WTC11 (cell line): ENCODE measurements at regions not wholly inside any gene's neighbourhood (a gene's known extent, or its start where the extent isn't known, plus 50 kb on each side); places are given as distances from the start of the nearest gene placed in this dataset.

Experiments used
- ATAC-seq: fragments of 200-7000 bp; cut with Tn5 transposase; 2 replicates; pipeline ENCODE4 v1.10.0; 2021; ENCODE audit warnings: mild to moderate bottlenecking, moderate library complexity
- CTCF ChIA-PET: fragments of 300-600 bp; sonication (Branson Sonifier 250); formaldehyde crosslinking; loops from one replicate; lab custom pipeline; 2021; ENCODE audit warnings: antibody characterized with exemption; lab: Charles Lee
- POLR2A ChIA-PET: fragments of 350-600 bp; sonication (Branson Sonifier 250); formaldehyde crosslinking; loops from one replicate; lab custom pipeline; 2021; ENCODE audit warnings: antibody characterized with exemption; lab: Charles Lee
- DNase-seq: peaks from one replicate; pipeline ENCODE4 v3.0.0; 2021; ENCODE audit warnings: low spot score
- H3K27ac Mint-ChIP-seq: 2 replicates; pipeline ENCODE4 v1.8.0; 2021; ENCODE audit warnings: mixed read lengths
- H3K27me3 Mint-ChIP-seq: 2 replicates; pipeline ENCODE4 v1.8.0; 2021; ENCODE audit warnings: low read depth, mild to moderate bottlenecking, moderate library complexity, mixed read lengths
- H3K36me3 Mint-ChIP-seq: 2 replicates; pipeline ENCODE4 v1.8.0; 2021; ENCODE audit warnings: mixed read lengths
- H3K4me1 Mint-ChIP-seq: 2 replicates; pipeline ENCODE4 v1.8.0; 2022; ENCODE audit warnings: mixed read lengths
- H3K4me3 Mint-ChIP-seq: 2 replicates; pipeline ENCODE4 v1.8.0; 2021; ENCODE audit warnings: mild to moderate bottlenecking, moderate library complexity, mixed read lengths
- H3K9me3 Mint-ChIP-seq: 2 replicates; pipeline ENCODE4 v1.8.0; 2021; ENCODE audit warnings: mixed read lengths
- ATF2 ChIP-seq: sonication (generic); formaldehyde crosslinking; IDR thresholded peaks from 2 replicates; pipeline ENCODE4 v1.8.1; 2022; ENCODE audit warnings: low read depth, missing genetic modification reagents, borderline replicate concordance
- ATF3 ChIP-seq: sonication (generic); formaldehyde crosslinking; conservative IDR thresholded peaks from 2 replicates; pipeline ENCODE4 v1.8.1; 2022; ENCODE audit warnings: mild to moderate bottlenecking, missing genetic modification reagents
- E2F4 ChIP-seq: sonication (generic); formaldehyde crosslinking; IDR thresholded peaks from 2 replicates; pipeline ENCODE4 v1.8.1; 2022; ENCODE audit warnings: low read depth, mild to moderate bottlenecking, moderate library complexity, missing genetic modification reagents, borderline replicate concordance
- ELF4 ChIP-seq: sonication (generic); formaldehyde crosslinking; IDR thresholded peaks from 2 replicates; pipeline ENCODE4 v1.8.1; 2022; ENCODE audit warnings: low read depth, mild to moderate bottlenecking, moderate library complexity, missing genetic modification reagents
- FOXJ3 ChIP-seq: sonication (generic); formaldehyde crosslinking; IDR thresholded peaks from 2 replicates; pipeline ENCODE4 v1.9.0; 2021; ENCODE audit warnings: missing genetic modification reagents, mild to moderate bottlenecking, borderline replicate concordance
- FOXP4 ChIP-seq: sonication (generic); formaldehyde crosslinking; IDR thresholded peaks from 2 replicates; pipeline ENCODE4 v1.8.0; 2022; ENCODE audit warnings: mild to moderate bottlenecking, missing genetic modification reagents
- GABPB1 ChIP-seq: sonication (generic); formaldehyde crosslinking; IDR thresholded peaks from 2 replicates; pipeline ENCODE4 v1.8.1; 2023; ENCODE audit warnings: mild to moderate bottlenecking, missing genetic modification reagents
- GRHL2 ChIP-seq: fragments of 250-450 bp; sonication (Bioruptor Pico); IDR thresholded peaks from 2 replicates; pipeline ENCODE4 v1.8.0; 2022; ENCODE audit warnings: mild to moderate bottlenecking, moderate library complexity; ENCODE audit not compliant: insufficient replicate concordance, severe bottlenecking
- KAT7 ChIP-seq: sonication (generic); formaldehyde crosslinking; IDR thresholded peaks from 2 replicates; pipeline ENCODE4 v1.8.1; 2023; ENCODE audit warnings: missing genetic modification reagents, mild to moderate bottlenecking, borderline replicate concordance
- NFATC4 ChIP-seq: fragments of 250-450 bp; sonication (Bioruptor Pico); IDR thresholded peaks from 2 replicates; pipeline ENCODE4 v1.9.0; 2021; ENCODE audit warnings: mild to moderate bottlenecking
- OVOL2 ChIP-seq: fragments of 250-450 bp; sonication (Bioruptor Pico); IDR thresholded peaks from 2 replicates; pipeline ENCODE4 v1.9.0; 2021; ENCODE audit warnings: mild to moderate bottlenecking, borderline replicate concordance
- TEAD1 ChIP-seq: sonication (generic); formaldehyde crosslinking; IDR thresholded peaks from 2 replicates; pipeline ENCODE4 v1.8.0; 2022; ENCODE audit warnings: mild to moderate bottlenecking, missing genetic modification reagents
- USF2 ChIP-seq: sonication (generic); formaldehyde crosslinking; IDR thresholded peaks from 2 replicates; pipeline ENCODE4 v1.8.1; 2023; ENCODE audit warnings: mild to moderate bottlenecking, missing genetic modification reagents, moderate library complexity
- ZBTB43 ChIP-seq: sonication (generic); formaldehyde crosslinking; IDR thresholded peaks from 2 replicates; pipeline ENCODE4 v1.8.1; 2023; ENCODE audit warnings: mild to moderate bottlenecking, missing genetic modification reagents
- ZNF263 ChIP-seq: sonication (generic); formaldehyde crosslinking; IDR thresholded peaks from 2 replicates; pipeline ENCODE4 v1.8.1; 2022; ENCODE audit warnings: low read depth, mild to moderate bottlenecking, moderate library complexity, missing genetic modification reagents
- ZNF317 ChIP-seq: sonication (generic); formaldehyde crosslinking; IDR thresholded peaks from 2 replicates; pipeline ENCODE4 v1.8.1; 2023; ENCODE audit warnings: low read depth, mild to moderate bottlenecking, moderate library complexity, missing genetic modification reagents, borderline replicate concordance

- Mint-ChIP-seq H3K4me3 (no peak overlapping the region), H3K27me3 (peaks cover 4% of the 10 kb centered on the region), H3K9me3 (peaks cover 3% of the 10 kb centered on the region; the same call in 1 of the 2 replicates), H3K36me3 (no peaks in the 10 kb centered on the region), H3K27ac (no peak overlapping the region), H3K4me1 (no peaks in the 10 kb centered on the region)
- ChIA-PET POLR2A (no interaction called here), CTCF (interaction anchor here (0.7 to 1.5 kb wide), 5 partner anchors 9 to 166 kb away, joined by 3 to 7 read pairs (median 4); no protein-coding TSS in a partner anchor)
- DNase-seq = no peak
- no peak for ATAC-seq
- TF ChIP-seq ATF2 (CRISPR knock-in tag) (no peak), NFATC4 (CRISPR knock-in tag) (no peak), OVOL2 (CRISPR knock-in tag) (no peak), KAT7 (CRISPR knock-in tag) (no peak), ATF3 (CRISPR knock-in tag) (no peak)
Observed at GRCh38 chr20:33908336-33908735, 85.4 kb upstream of the RALY start.

- ChIA-PET CTCF (interaction anchor here (0.9 to 1.5 kb wide), 4 partner anchors 11 to 165 kb away, joined by 4 to 7 read pairs (median 5); no protein-coding TSS in a partner anchor), POLR2A (no interaction called here)
- no peaks in the 10 kb centered on the region for H3K4me1 Mint-ChIP-seq
- no peak for DNase-seq
- no peak overlapping the region for H3K27ac Mint-ChIP-seq
- H3K36me3 Mint-ChIP-seq = no peaks in the 10 kb centered on the region
- ATAC-seq = no peak
- H3K9me3 Mint-ChIP-seq = peaks cover 3% of the 10 kb centered on the region; the same call in 1 of the 2 replicates
- peaks cover 4% of the 10 kb centered on the region for H3K27me3 Mint-ChIP-seq
- TF ChIP-seq FOXJ3 (CRISPR knock-in tag) (no peak), ZBTB43 (no peak), ATF2 (CRISPR knock-in tag) (no peak), ZNF263 (no peak), ELF4 (CRISPR knock-in tag) (no peak), TEAD1 (CRISPR knock-in tag) (no peak), ZNF317 (CRISPR knock-in tag) (no peak), E2F4 (no peak)
- H3K4me3 Mint-ChIP-seq = no peak overlapping the region
Observed at GRCh38 chr20:33908868-33909267, 84.8 kb upstream of the RALY start.

GRCh38 chr20:33909331-33909921 lies 84.3 kb upstream of the RALY start:
- Mint-ChIP-seq H3K36me3 (no peaks in the 10 kb centered on the region), H3K27me3 (peaks cover 4% of the 10 kb centered on the region), H3K4me1 (peaks cover 2% of the 10 kb centered on the region)
- TF ChIP-seq GRHL2 (CRISPR knock-in tag) (no peak), USF2 (CRISPR knock-in tag) (no peak), GABPB1 (CRISPR knock-in tag) (peak; percentile 58), FOXP4 (CRISPR knock-in tag) (no peak)
- TF ChIP-seq, all 79 proteins: peak for 1
- ATAC-seq (no peak), DNase-seq (no peak)
- POLR2A ChIA-PET = no interaction called here
- Mint-ChIP-seq H3K27ac (0 out of 2 replicates have a peak overlapping the region, but pooled peaks have one; percentile 87), H3K9me3 (peaks cover 3% of the 10 kb centered on the region; the same call in 1 of the 2 replicates), H3K4me3 (no peak overlapping the region)
- CTCF ChIA-PET = no interaction called here
